ENCODE measurements at regions not wholly inside any gene's neighbourhood (a gene's known extent, or its start where the extent isn't known, plus 50 kb on each side); places are given as distances from the start of the nearest gene placed in this dataset.

GRCh38 chr6:94670017-94670416, 907.3 kb upstream of the MANEA start:
- H3K9me2 ChIP-seq (replicated peaks; ENCODE audit: insufficient read depth, low read length): no peaks in the 10 kb centered on the region
- no peaks in the 10 kb centered on the region for H3K79me2 ChIP-seq (ENCODE audit: low read length)
- no peaks in the 10 kb centered on the region for H3K9me3 ChIP-seq (replicated peaks; ENCODE audit: insufficient read depth, low read length)
- H2AFZ ChIP-seq (ENCODE audit: low read length): no peak overlapping the region
- no peaks in the 10 kb centered on the region for H3K27me3 ChIP-seq (replicated peaks; ENCODE audit: insufficient read depth, low read length)
- no peaks in the 10 kb centered on the region for H3K36me3 ChIP-seq (replicated peaks; ENCODE audit: insufficient read depth, low read length)
- H3K27ac ChIP-seq (ENCODE audit: low read length): no peak overlapping the region
- no peak for TF ChIP-seq EZH2phosphoT487 (IDR thresholded peaks at IDR 0.05; ENCODE audit: low read length)
- no peak for TF ChIP-seq EZH2 (optimal IDR thresholded peaks at IDR 0.05; ENCODE audit: low read depth, low read length)
- no peak for TF ChIP-seq CTCF (IDR thresholded peaks at IDR 0.05; ENCODE audit: low read length)
- H3K9ac ChIP-seq (ENCODE audit: low read length): no peak overlapping the region
- H3K4me2 ChIP-seq (ENCODE audit: low read depth, low read length): no peak overlapping the region
- H3F3A ChIP-seq (ENCODE audit: insufficient read depth, low read length): no peaks in the 10 kb centered on the region
- H4K20me1 ChIP-seq (ENCODE audit: insufficient read depth, low read length): no peaks in the 10 kb centered on the region
- no peaks in the 10 kb centered on the region for H3K4me1 ChIP-seq (ENCODE audit: low read length)
- no peak for DNase-seq
- no peak overlapping the region for H3K4me3 ChIP-seq (ENCODE audit: low read length)

DNA sequence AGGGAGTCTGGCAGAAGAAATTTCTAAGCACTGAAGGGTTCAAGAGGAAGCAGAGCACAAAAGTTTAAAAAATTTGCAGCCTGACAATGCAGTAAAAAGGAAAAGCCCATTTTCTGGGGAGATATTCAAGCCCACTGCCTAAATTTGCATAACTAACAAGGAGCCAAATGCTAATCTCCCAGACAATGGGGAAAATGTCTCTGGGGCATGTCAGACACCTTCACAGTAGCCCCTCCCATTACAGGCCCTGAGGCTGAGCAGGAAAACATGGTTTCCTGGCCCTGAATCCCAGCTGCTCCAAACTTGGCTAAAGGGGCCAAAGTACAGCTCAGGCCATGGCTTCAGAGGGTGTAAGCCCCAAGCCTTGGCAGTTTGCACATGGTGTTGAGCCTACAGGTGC, 908.5 kb upstream of the MANEA start:
- Histone ChIP-seq H2AFZ (ENCODE audit: low read length) (no peak overlapping the region), H3K9ac (ENCODE audit: low read length) (no peak overlapping the region)

GRCh38 chr6:94658929-94659328, 918.4 kb upstream of the MANEA start:
- DNase-seq: no peak
- Histone ChIP-seq H3K79me2 (ENCODE audit: low read length) (no peaks in the 10 kb centered on the region), H3K9me3 (replicated peaks; ENCODE audit: insufficient read depth, low read length) (no peaks in the 10 kb centered on the region), H3K4me2 (ENCODE audit: low read depth, low read length) (no peak overlapping the region), H3K27me3 (replicated peaks; ENCODE audit: insufficient read depth, low read length) (no peaks in the 10 kb centered on the region), H3K9me2 (replicated peaks; ENCODE audit: insufficient read depth, low read length) (no peaks in the 10 kb centered on the region), H3K9ac (ENCODE audit: low read length) (no peak overlapping the region), H2AFZ (ENCODE audit: low read length) (no peak overlapping the region), H3K4me1 (ENCODE audit: low read length) (no peaks in the 10 kb centered on the region), H3K27ac (ENCODE audit: low read length) (no peak overlapping the region), H3K36me3 (replicated peaks; ENCODE audit: insufficient read depth, low read length) (no peaks in the 10 kb centered on the region), H3F3A (ENCODE audit: insufficient read depth, low read length) (no peaks in the 10 kb centered on the region), H3K4me3 (ENCODE audit: low read length) (no peak overlapping the region), H4K20me1 (ENCODE audit: insufficient read depth, low read length) (no peaks in the 10 kb centered on the region)
- TF ChIP-seq EZH2phosphoT487 (IDR thresholded peaks at IDR 0.05; ENCODE audit: low read length): no peak
- no peak for TF ChIP-seq CTCF (IDR thresholded peaks at IDR 0.05; ENCODE audit: low read length)
- no peak for TF ChIP-seq EZH2 (optimal IDR thresholded peaks at IDR 0.05; ENCODE audit: low read depth, low read length)

More for the DNA sequence above, 908.5 kb upstream of the MANEA start:
- Histone ChIP-seq H3K9me2 (replicated peaks; ENCODE audit: insufficient read depth, low read length) (no peaks in the 10 kb centered on the region), H3F3A (ENCODE audit: insufficient read depth, low read length) (no peaks in the 10 kb centered on the region), H3K36me3 (replicated peaks; ENCODE audit: insufficient read depth, low read length) (no peaks in the 10 kb centered on the region), H3K4me2 (ENCODE audit: low read depth, low read length) (no peak overlapping the region), H4K20me1 (ENCODE audit: insufficient read depth, low read length) (no peaks in the 10 kb centered on the region), H3K79me2 (ENCODE audit: low read length) (no peaks in the 10 kb centered on the region), H3K4me1 (ENCODE audit: low read length) (no peaks in the 10 kb centered on the region), H3K4me3 (ENCODE audit: low read length) (no peak overlapping the region), H3K27ac (ENCODE audit: low read length) (no peak overlapping the region), H3K9me3 (replicated peaks; ENCODE audit: insufficient read depth, low read length) (no peaks in the 10 kb centered on the region), H3K27me3 (replicated peaks; ENCODE audit: insufficient read depth, low read length) (no peaks in the 10 kb centered on the region)
- DNase-seq: no peak
- TF ChIP-seq EZH2phosphoT487 (IDR thresholded peaks at IDR 0.05; ENCODE audit: low read length) (no peak), EZH2 (optimal IDR thresholded peaks at IDR 0.05; ENCODE audit: low read depth, low read length) (no peak), CTCF (IDR thresholded peaks at IDR 0.05; ENCODE audit: low read length) (no peak)

All from MM.1S (cell line).